SK-N-MC (cell line): ENCODE measurements at regions not wholly inside any gene's neighbourhood (a gene's known extent, or its start where the extent isn't known, plus 50 kb on each side); places are given as distances from the start of the nearest gene placed in this dataset.

ENCODE experiments used
- EZH2 ChIP-seq: fragments of 200-600 bp; sonication (generic); IDR thresholded peaks from one replicate; pipeline ENCODE4 v1.6.1; 2017; ENCODE audit warnings: antibody characterized with exemption
- FOXP2 ChIP-seq: optimal IDR thresholded peaks from 2 replicates; pipeline ENCODE3; 2011; ENCODE audit warnings: mild to moderate bottlenecking, moderate library complexity; ENCODE audit not compliant: insufficient read depth; ENCODE audit errors: extremely low read length, control extremely low read depth

DNA sequence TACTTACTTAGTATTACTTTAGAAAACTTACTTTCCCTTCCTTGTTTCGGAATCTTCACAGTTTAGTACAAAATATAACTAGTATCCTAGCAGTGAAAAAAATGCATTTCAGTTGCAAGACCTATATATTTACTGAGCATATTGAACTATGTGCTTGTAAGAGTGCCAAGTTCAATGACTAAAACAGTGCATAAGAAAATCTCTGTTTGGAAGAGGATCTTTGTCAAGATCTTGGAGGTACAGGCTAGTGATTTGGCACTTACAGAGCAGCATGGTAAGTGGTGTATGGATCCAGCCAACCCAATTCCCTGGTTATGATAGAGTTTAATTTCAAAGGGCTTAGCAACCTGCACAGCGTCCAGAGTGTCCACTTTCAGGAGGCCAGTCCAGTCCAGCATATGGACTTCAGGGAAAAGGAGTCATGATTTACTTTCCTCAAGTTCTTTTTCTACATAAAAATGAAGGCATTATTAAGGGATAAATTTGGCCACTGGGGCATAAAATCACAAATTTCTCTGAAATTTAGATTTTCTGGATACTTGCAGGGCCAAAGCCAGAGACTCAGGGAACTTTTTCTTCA is 625.8 kb upstream of the BCHE start:
- TF ChIP-seq FOXP2 (no peak), EZH2 (no peak)
